Left ventricle myocardium inferior (tissue), 1 donor: ENCODE measurements at regions not wholly inside any gene's neighbourhood (a gene's known extent, or its start where the extent isn't known, plus 50 kb on each side); places are given as distances from the start of the nearest gene placed in this dataset.

ENCODE experiments used
- DNase-seq: peaks from one replicate; pipeline ENCODE4 v3.0.0-alpha.2; 2020
- H3K27ac ChIP-seq: fragments of 200-600 bp; replicated peaks from 2 replicates; pipeline ENCODE4 v1.8.0; 2021
- H3K27me3 ChIP-seq: fragments of 200-600 bp; 2 replicates; pipeline ENCODE4 v1.8.0; 2021; ENCODE audit warnings: low read depth
- H3K36me3 ChIP-seq: fragments of 200-600 bp; 2 replicates; pipeline ENCODE4 v1.8.0; 2021
- H3K4me1 ChIP-seq: fragments of 200-600 bp; 2 replicates; pipeline ENCODE4 v1.8.0; 2021
- H3K4me3 ChIP-seq: fragments of 200-600 bp; 2 replicates; pipeline ENCODE4 v1.8.0; 2021; ENCODE audit warnings: mild to moderate bottlenecking, moderate library complexity
- H3K9me3 ChIP-seq: fragments of 200-600 bp; replicated peaks from 2 replicates; pipeline ENCODE4 v1.8.0; 2021
- CTCF ChIP-seq: fragments of 200-600 bp; IDR thresholded peaks from 2 replicates; pipeline ENCODE4 v1.8.0; 2021; ENCODE audit warnings: antibody characterized with exemption, mild to moderate bottlenecking, borderline replicate concordance
- intact Hi-C: fragments of 100-400 bp; cut with micrococcal nuclease; formaldehyde crosslinking; loops from one replicate; pipeline ENCODE4 v1.11.0; 2022
- donor health status: DM: no; HTN: yes; CAD: no; lungs with severe emphysema.

GRCh38 chr6:19616022-19616421 is 221.1 kb upstream of the ID4 start:
- Histone ChIP-seq H3K27me3 (no peaks in the 10 kb centered on the region), H3K4me3 (no peak overlapping the region), H3K4me1 (no peaks in the 10 kb centered on the region), H3K36me3 (no peaks in the 10 kb centered on the region), H3K27ac (no peak overlapping the region), H3K9me3 (peaks cover 64% of the 10 kb centered on the region)
- no peak for DNase-seq
- intact Hi-C loops = no loop called here
- TF ChIP-seq CTCF = no peak

GRCh38 chr6:19632230-19632629 is 204.9 kb upstream of the ID4 start:
- no peak for TF ChIP-seq CTCF
- intact Hi-C loops = no loop called here
- H3K36me3 ChIP-seq = no peaks in the 10 kb centered on the region

GRCh38 chr6:19632786-19633185 is 204.4 kb upstream of the ID4 start:
- no peak for TF ChIP-seq CTCF
- Histone ChIP-seq H3K27me3 (no peaks in the 10 kb centered on the region), H3K27ac (no peak overlapping the region), H3K4me1 (no peaks in the 10 kb centered on the region), H3K9me3 (peaks cover under 1% of the 10 kb centered on the region), H3K4me3 (no peak overlapping the region), H3K36me3 (no peaks in the 10 kb centered on the region)
- intact Hi-C loops = no loop called here
- DNase-seq = no peak

More at GRCh38 chr6:19632230-19632629, 204.9 kb upstream of the ID4 start:
- Histone ChIP-seq H3K27ac (no peak overlapping the region), H3K4me3 (no peak overlapping the region), H3K4me1 (no peaks in the 10 kb centered on the region), H3K9me3 (no peaks in the 10 kb centered on the region), H3K27me3 (no peaks in the 10 kb centered on the region)
- no peak for DNase-seq

GRCh38 chr6:19635728-19636127 is 201.4 kb upstream of the ID4 start:
- H3K4me1 ChIP-seq = no peaks in the 10 kb centered on the region
- TF ChIP-seq CTCF = no peak
- no peaks in the 10 kb centered on the region for H3K27me3 ChIP-seq
- intact Hi-C loops = no loop called here
- no peak for DNase-seq
- no peaks in the 10 kb centered on the region for H3K36me3 ChIP-seq
- peaks cover 6% of the 10 kb centered on the region for H3K9me3 ChIP-seq
- H3K27ac ChIP-seq = no peak overlapping the region
- H3K4me3 ChIP-seq = no peak overlapping the region

- Histone ChIP-seq H3K9me3 (peaks cover 6% of the 10 kb centered on the region), H3K27ac (no peak overlapping the region), H3K4me1 (no peaks in the 10 kb centered on the region), H3K27me3 (no peaks in the 10 kb centered on the region), H3K4me3 (no peak overlapping the region), H3K36me3 (no peaks in the 10 kb centered on the region)
- TF ChIP-seq CTCF = no peak
- intact Hi-C loops = no loop called here
- DNase-seq = no peak
Measured at GRCh38 chr6:19637010-19637409, 200.2 kb upstream of the ID4 start.

GRCh38 chr6:19638931-19639330 is 198.2 kb upstream of the ID4 start:
- no peak for TF ChIP-seq CTCF
- DNase-seq = no peak
- no peaks in the 10 kb centered on the region for H3K4me1 ChIP-seq
- no peak overlapping the region for H3K27ac ChIP-seq
- intact Hi-C loops = no loop called here
- H3K4me3 ChIP-seq = no peak overlapping the region
- peaks cover 6% of the 10 kb centered on the region for H3K9me3 ChIP-seq
- H3K36me3 ChIP-seq = no peaks in the 10 kb centered on the region
- no peaks in the 10 kb centered on the region for H3K27me3 ChIP-seq
